Esophagus muscularis mucosa (tissue), 4 donors: ENCODE measurements at regions not wholly inside any gene's neighbourhood (a gene's known extent, or its start where the extent isn't known, plus 50 kb on each side); places are given as distances from the start of the nearest gene placed in this dataset.

Experiments
- EP300 ChIP-seq: sonication (generic); formaldehyde crosslinking; IDR thresholded peaks from one replicate; pipeline ENCODE4 v1.6.1; 2017; ENCODE audit warnings: antibody characterized with exemption
- POLR2A ChIP-seq: fragments of 450-650 bp; IDR thresholded peaks from one replicate; pipeline ENCODE4 v1.6.1; 2017; ENCODE audit warnings: antibody characterized with exemption, moderate library complexity, mild to moderate bottlenecking, low read depth
- POLR2AphosphoS5 ChIP-seq, 2 donors: sonication (generic); formaldehyde crosslinking; IDR thresholded peaks; one replicate each; pipeline ENCODE4 v1.6.1; 2017; ENCODE audit warnings: antibody characterized with exemption in 2 of 2
- TF ChIP-seq, protein P1 (sequence below), 3 experiments: fragments of 200-600 bp in 2 of 3; fragments of 450-650 bp in 1 of 3; sonication (generic) in 2 of 3; IDR thresholded peaks; one replicate each; pipeline ENCODE4 v1.5.1; 2017 to 2019; ENCODE audit warnings: antibody characterized with exemption in 3 of 3, mild to moderate bottlenecking in 2 of 3, moderate library complexity in 1 of 3

DNA sequence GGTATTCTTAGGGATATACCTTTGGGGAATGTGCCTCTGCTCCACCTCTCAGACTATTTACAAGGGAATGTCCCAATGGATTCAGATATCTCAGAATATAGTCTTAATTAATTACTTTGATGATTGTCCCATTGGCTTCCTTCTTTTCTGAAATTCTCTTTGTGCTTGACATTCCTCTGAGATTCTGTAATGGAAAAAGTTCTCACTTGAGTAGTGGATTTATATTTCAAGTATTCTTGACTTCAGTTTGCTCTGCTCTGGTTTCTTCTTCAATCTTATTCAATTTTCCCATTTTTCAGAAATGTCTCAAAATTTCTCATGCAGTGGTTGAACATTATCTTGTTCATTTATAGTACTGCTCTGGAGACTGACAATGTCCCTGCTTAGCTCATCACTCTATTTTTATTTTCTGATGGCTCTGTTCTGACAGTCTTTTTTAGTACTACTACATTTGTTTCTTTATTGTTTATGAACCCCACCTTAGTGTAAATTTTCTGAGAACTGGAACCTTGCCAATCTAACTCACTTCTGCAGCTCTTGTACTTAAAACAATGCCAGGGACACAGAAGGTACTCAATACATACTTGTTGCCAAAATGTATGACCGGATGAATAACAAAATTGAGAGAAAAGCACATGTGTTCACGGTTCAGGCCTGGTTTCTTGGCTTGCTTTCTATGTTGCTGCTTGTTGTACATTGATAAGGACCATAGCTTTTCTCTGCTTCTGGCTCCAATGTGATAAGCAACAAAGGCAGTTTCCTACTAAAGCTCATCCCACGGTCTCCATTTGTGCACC is 471.7 kb downstream of the GASK1B start:
- TF ChIP-seq POLR2AphosphoS5 (IDR thresholded peaks at IDR 0.05) (no peak), EP300 (no peak), POLR2A (no peak)
- TF ChIP-seq, protein P1, sequence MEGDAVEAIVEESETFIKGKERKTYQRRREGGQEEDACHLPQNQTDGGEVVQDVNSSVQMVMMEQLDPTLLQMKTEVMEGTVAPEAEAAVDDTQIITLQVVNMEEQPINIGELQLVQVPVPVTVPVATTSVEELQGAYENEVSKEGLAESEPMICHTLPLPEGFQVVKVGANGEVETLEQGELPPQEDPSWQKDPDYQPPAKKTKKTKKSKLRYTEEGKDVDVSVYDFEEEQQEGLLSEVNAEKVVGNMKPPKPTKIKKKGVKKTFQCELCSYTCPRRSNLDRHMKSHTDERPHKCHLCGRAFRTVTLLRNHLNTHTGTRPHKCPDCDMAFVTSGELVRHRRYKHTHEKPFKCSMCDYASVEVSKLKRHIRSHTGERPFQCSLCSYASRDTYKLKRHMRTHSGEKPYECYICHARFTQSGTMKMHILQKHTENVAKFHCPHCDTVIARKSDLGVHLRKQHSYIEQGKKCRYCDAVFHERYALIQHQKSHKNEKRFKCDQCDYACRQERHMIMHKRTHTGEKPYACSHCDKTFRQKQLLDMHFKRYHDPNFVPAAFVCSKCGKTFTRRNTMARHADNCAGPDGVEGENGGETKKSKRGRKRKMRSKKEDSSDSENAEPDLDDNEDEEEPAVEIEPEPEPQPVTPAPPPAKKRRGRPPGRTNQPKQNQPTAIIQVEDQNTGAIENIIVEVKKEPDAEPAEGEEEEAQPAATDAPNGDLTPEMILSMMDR (IDR thresholded peaks at IDR 0.05): no peak
